IMR-90 (cell line): ENCODE measurements at regions not wholly inside any gene's neighbourhood (a gene's known extent, or its start where the extent isn't known, plus 50 kb on each side); places are given as distances from the start of the nearest gene placed in this dataset.

Experiments used
- ATAC-seq: fragments of 200-7000 bp; cut with Tn5 transposase; 2 replicates; pipeline ENCODE4 v1.9.1; 2020; ENCODE audit warnings: low read depth, mild to moderate bottlenecking, moderate library complexity
- BruUV-seq: library from RNA; stranded (reverse); fragments of 400-500 nt; replicated peaks from 2 replicates; lab custom pipeline; 2021; lab: Mats Ljungman, UMichigan
- CTCF ChIA-PET: fragments of 300-600 bp; formaldehyde crosslinking; extraction: SDS; loops from one replicate; lab custom pipeline; 2021; ENCODE audit warnings: antibody characterized with exemption; lab: Yijun Ruan, JAX
- POLR2A ChIA-PET: fragments of 300-600 bp; sonication (Branson Sonifier 250); formaldehyde crosslinking; loops from one replicate; lab custom pipeline; 2022; ENCODE audit warnings: antibody characterized with exemption; ENCODE audit not compliant: unreplicated experiment; lab: Charles Lee
- DNase-seq: peaks from one replicate; pipeline ENCODE4 v3.0.0; 2013
- H2AFZ ChIP-seq: replicated peaks from 2 replicates; pipeline ENCODE3; 2013; ENCODE audit warnings: low read length, mild to moderate bottlenecking; ENCODE audit not compliant: poor library complexity
- H2AK5ac ChIP-seq: 2 replicates; pipeline ENCODE4 v1.6.1; 2013; ENCODE audit warnings: low read depth, low read length, inconsistent platforms
- H2AK9ac ChIP-seq: replicated peaks from 2 replicates; pipeline ENCODE3; 2013; ENCODE audit warnings: mild to moderate bottlenecking, low read depth, low read length, moderate library complexity; ENCODE audit not compliant: poor library complexity
- H2BK120ac ChIP-seq: 2 replicates; pipeline ENCODE4 v1.6.1; 2013; ENCODE audit warnings: low read depth, low read length, inconsistent platforms
- H2BK15ac ChIP-seq: 3 replicates; pipeline ENCODE4 v1.6.1; 2013; ENCODE audit warnings: low read depth, low read length, inconsistent platforms
- H2BK20ac ChIP-seq: 2 replicates; pipeline ENCODE4 v1.6.1; 2013; ENCODE audit warnings: low read depth, mild to moderate bottlenecking, inconsistent platforms, low read length, moderate library complexity
- H2BK5ac ChIP-seq: 2 replicates; pipeline ENCODE4 v1.6.1; 2013; ENCODE audit warnings: mild to moderate bottlenecking, low read depth, low read length, inconsistent platforms; ENCODE audit not compliant: poor library complexity, severe bottlenecking
- H3K14ac ChIP-seq: replicated peaks from 2 replicates; pipeline ENCODE4 v1.6.1; 2013; ENCODE audit warnings: low read depth, low read length, inconsistent platforms
- H3K18ac ChIP-seq: 2 replicates; pipeline ENCODE4 v1.6.1; 2013; ENCODE audit warnings: low read depth, low read length, control low read depth
- H3K23ac ChIP-seq: 2 replicates; pipeline ENCODE4 v1.6.1; 2013; ENCODE audit warnings: low read depth, low read length, inconsistent platforms
- H3K27ac ChIP-seq: 2 replicates; pipeline ENCODE4 v1.5.1; 2013; ENCODE audit warnings: mild to moderate bottlenecking, control low read depth, low read length; ENCODE audit not compliant: insufficient read depth
- H3K27me3 ChIP-seq: 2 replicates; pipeline ENCODE4 v1.6.1; 2013; ENCODE audit warnings: low read length; ENCODE audit not compliant: control insufficient read depth, insufficient read depth
- H3K36me3 ChIP-seq: 2 replicates; pipeline ENCODE4 v1.6.1; 2013; ENCODE audit warnings: low read length, mixed read lengths; ENCODE audit not compliant: control insufficient read depth, insufficient read depth
- H3K4ac ChIP-seq: 2 replicates; pipeline ENCODE4 v1.6.1; 2013; ENCODE audit warnings: low read depth, low read length, inconsistent platforms
- H3K4me1 ChIP-seq: 2 replicates; pipeline ENCODE4 v1.6.1; 2013; ENCODE audit warnings: low read length, mixed read lengths; ENCODE audit not compliant: control insufficient read depth, insufficient read depth
- H3K4me2 ChIP-seq: 2 replicates; pipeline ENCODE4 v1.6.1; 2013; ENCODE audit warnings: low read depth, mild to moderate bottlenecking, control low read depth, low read length, moderate library complexity
- H3K4me3 ChIP-seq: 2 replicates; pipeline ENCODE4 v1.5.1; 2013; ENCODE audit warnings: low read depth, mild to moderate bottlenecking, control low read depth, low read length, moderate library complexity; ENCODE audit not compliant: insufficient read depth
- H3K56ac ChIP-seq: 2 replicates; pipeline ENCODE4 v1.6.1; 2013; ENCODE audit warnings: low read length, inconsistent platforms; ENCODE audit not compliant: insufficient read depth; ENCODE audit errors: extremely low read depth
- H3K79me1 ChIP-seq, 2 experiments: 2 replicates each; pipeline ENCODE4 v1.6.1; 2013; ENCODE audit warnings: low read length in 2 of 2, inconsistent platforms in 1 of 2, low read depth in 1 of 2
- H3K9ac ChIP-seq: 2 replicates; pipeline ENCODE4 v1.6.1; 2013; ENCODE audit warnings: low read depth, low read length, control low read depth
- H3K9me1 ChIP-seq: 2 replicates; pipeline ENCODE4 v1.6.1; 2013; ENCODE audit warnings: low read length, inconsistent platforms; ENCODE audit not compliant: insufficient read depth
- H3K9me3 ChIP-seq: 2 replicates; pipeline ENCODE4 v1.6.1; 2013; ENCODE audit warnings: low read length; ENCODE audit not compliant: control insufficient read depth, insufficient read depth
- H4K20me1 ChIP-seq: 2 replicates; pipeline ENCODE4 v1.6.1; 2013; ENCODE audit warnings: low read length, inconsistent platforms; ENCODE audit not compliant: insufficient read depth
- H4K5ac ChIP-seq: 2 replicates; pipeline ENCODE4 v1.6.1; 2013; ENCODE audit warnings: mild to moderate bottlenecking, low read depth, low read length, control low read depth
- H4K8ac ChIP-seq, 2 experiments: 2 replicates each; pipeline ENCODE4 v1.6.1; 2013; ENCODE audit warnings: low read depth in 2 of 2, low read length in 2 of 2, control low read depth in 1 of 2, inconsistent platforms in 1 of 2
- H4K91ac ChIP-seq: 2 replicates; pipeline ENCODE4 v1.6.1; 2013; ENCODE audit warnings: low read depth, low read length, inconsistent platforms; ENCODE audit not compliant: insufficient read depth
- BHLHE40 ChIP-seq: fragments of 150-350 bp; IDR thresholded peaks from 2 replicates; pipeline ENCODE4 v1.6.1; 2016; ENCODE audit warnings: mild to moderate bottlenecking, low read depth, low read length
- RCOR1 ChIP-seq: IDR thresholded peaks from 2 replicates; pipeline ENCODE4 v1.6.1; 2012; ENCODE audit warnings: mild to moderate bottlenecking, low read length, improper control_type of control experiment; ENCODE audit not compliant: insufficient replicate concordance
- WGBS, 2 experiments: methylation state at CpG; one replicate each; pipeline versions ENCODE4 v1.1.5 to v1.1.7; 2013; ENCODE audit warnings: missing lambda C conversion rate in 2 of 2; ENCODE audit not compliant: insufficient read length in 1 of 2; ENCODE audit errors: extremely low coverage in 2 of 2; 5-methylcytosine and 5-hydroxymethylcytosine counted together
- dilution Hi-C: fragments of 300-500 bp; cut with HindIII; formaldehyde crosslinking; loops from one replicate; pipeline ENCODE4 v1.14.3; 2018; ENCODE audit warnings: low sequenced_read_pairs; ENCODE audit not compliant: unreplicated experiment
- in situ Hi-C: fragments of 300-500 bp; cut with MboI; formaldehyde crosslinking; loops from 3 replicates; pipeline ENCODE4 v1.14.3; 2019; ENCODE audit warnings: low sequenced_read_pairs, inconsistent platforms, mixed read lengths
- intact Hi-C: fragments of 100-400 bp; cut with micrococcal nuclease; formaldehyde crosslinking; loops from 2 replicates; pipeline ENCODE4 v1.10.0; 2022

DNA sequence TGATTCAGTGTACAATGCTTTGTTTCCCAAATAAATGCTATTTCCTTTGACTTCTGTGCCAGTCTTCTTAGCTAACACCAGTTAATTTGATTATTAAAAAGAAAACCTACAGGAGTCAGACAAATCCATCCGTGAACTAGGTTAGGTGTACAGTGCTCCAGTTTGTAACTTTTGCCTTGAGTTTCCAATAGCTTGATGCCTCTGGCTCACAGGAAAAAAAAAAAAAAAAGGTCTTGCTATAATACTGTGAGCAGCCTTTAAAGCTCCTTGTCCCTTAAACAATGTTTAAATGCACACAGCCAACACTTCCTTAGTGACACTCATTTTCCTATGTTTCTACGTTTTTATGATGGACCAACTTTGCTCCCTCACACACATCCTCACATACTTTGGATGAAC, 71.8 kb upstream of the TMX1 start:
- H3K4me3 ChIP-seq, result no peak overlapping the region
- TF ChIP-seq RCOR1 (no peak), BHLHE40 (no peak)
- DNase-seq (no peak), ATAC-seq (no peak)
- dilution Hi-C loops (no loop called here), intact Hi-C loops (no loop called here), in situ Hi-C loops (no loop called here)
- no peak overlapping the region for H4K91ac ChIP-seq
- ChIA-PET POLR2A (no interaction called here), CTCF (no interaction called here)
- no TSS peak for BruUV-seq
- WGBS, 2 experiments, result no CpG with 5 or more reads among the region's 2 CpGs
- H2BK20ac ChIP-seq, result no peak overlapping the region
- no peak overlapping the region for H4K8ac ChIP-seq
- no peak overlapping the region for H3K18ac ChIP-seq
- no peak overlapping the region for H2BK5ac ChIP-seq
- H3K9me1 ChIP-seq, result no peaks in the 10 kb centered on the region
- no peaks in the 10 kb centered on the region for H3K79me1 ChIP-seq
- H2BK120ac ChIP-seq, result no peak overlapping the region
- no peak overlapping the region for H3K14ac ChIP-seq
- H3K9ac ChIP-seq, result no peak overlapping the region
- H4K5ac ChIP-seq, result no peak overlapping the region
- no peak overlapping the region for H3K23ac ChIP-seq
- no peaks in the 10 kb centered on the region for H3K4me1 ChIP-seq
- H3K36me3 ChIP-seq, result no peaks in the 10 kb centered on the region
- no peak overlapping the region for H2BK15ac ChIP-seq
- H2AK5ac ChIP-seq, result no peak overlapping the region
- no peaks in the 10 kb centered on the region for H3K9me3 ChIP-seq
- H3K27me3 ChIP-seq, result peaks cover 10% of the 10 kb centered on the region; the same call in 1 of the 2 replicates
- H2AK9ac ChIP-seq, result no peak overlapping the region
- H3K56ac ChIP-seq, result no peak overlapping the region
- H3K27ac ChIP-seq, result no peak overlapping the region
- no peak overlapping the region for H3K4ac ChIP-seq
- H3K4me2 ChIP-seq, result no peak overlapping the region
- H4K20me1 ChIP-seq, result no peaks in the 10 kb centered on the region
- H2AFZ ChIP-seq, result no peak overlapping the region
